PC-9 (cell line): ENCODE measurements at regions not wholly inside any gene's neighbourhood (a gene's known extent, or its start where the extent isn't known, plus 50 kb on each side); places are given as distances from the start of the nearest gene placed in this dataset.

Experiments
- BruUV-seq: library from RNA; stranded (reverse); fragments of 400-500 nt; replicated peaks from 2 replicates; lab custom pipeline; 2021; lab: Mats Ljungman, UMichigan
- CTCF ChIA-PET: fragments of 300-600 bp; sonication (Branson Sonifier 250); formaldehyde crosslinking; loops from one replicate; lab custom pipeline; 2022; ENCODE audit warnings: antibody characterized with exemption; lab: Charles Lee
- POLR2A ChIA-PET: fragments of 300-600 bp; sonication (Branson Sonifier 250); formaldehyde crosslinking; loops from one replicate; lab custom pipeline; 2022; ENCODE audit warnings: antibody characterized with exemption; ENCODE audit not compliant: unreplicated experiment; lab: Charles Lee
- DNase-seq, 2 experiments: peaks; one replicate each; pipeline versions ENCODE4 v3.0.0 to v3.0.0-alpha.2; 2015 to 2022; ENCODE audit warnings: mixed read lengths in 1 of 2
- H2AFZ ChIP-seq: fragments of 200-600 bp; sonication (generic); 2 replicates; pipeline ENCODE4 v1.8.1; 2017; ENCODE audit warnings: antibody characterized with exemption
- H3F3A ChIP-seq: fragments of 200-600 bp; sonication (generic); 2 replicates; pipeline ENCODE4 v1.8.1; 2017; ENCODE audit warnings: antibody characterized with exemption, mild to moderate bottlenecking, low read depth; ENCODE audit not compliant: insufficient read depth
- H3K27ac ChIP-seq: fragments of 200-600 bp; sonication (generic); 2 replicates; pipeline ENCODE4 v1.6.1; 2016; ENCODE audit warnings: mixed run types
- H3K27me3 ChIP-seq: fragments of 200-600 bp; sonication (generic); 2 replicates; pipeline ENCODE4 v1.6.1; 2016; ENCODE audit warnings: low read depth, mixed run types; ENCODE audit not compliant: insufficient read depth
- H3K36me3 ChIP-seq: fragments of 200-600 bp; sonication (generic); 2 replicates; pipeline ENCODE4 v1.6.1; 2016; ENCODE audit warnings: low read depth, mixed run types
- H3K4me1 ChIP-seq: fragments of 200-600 bp; sonication (generic); replicated peaks from 2 replicates; pipeline ENCODE4 v1.6.1; 2016; ENCODE audit warnings: mixed run types; ENCODE audit not compliant: insufficient read depth
- H3K4me2 ChIP-seq: fragments of 200-600 bp; sonication (generic); 2 replicates; pipeline ENCODE4 v1.6.1; 2017; ENCODE audit warnings: mixed run types
- H3K4me3 ChIP-seq: fragments of 200-600 bp; sonication (generic); 2 replicates; pipeline ENCODE4 v1.6.1; 2016; ENCODE audit warnings: mixed run types
- H3K79me2 ChIP-seq: fragments of 200-600 bp; sonication (generic); 2 replicates; pipeline ENCODE4 v1.6.1; 2017; ENCODE audit warnings: low read depth, mixed run types
- H3K9me2 ChIP-seq: fragments of 200-600 bp; sonication (generic); 2 replicates; pipeline ENCODE4 v1.8.1; 2017; ENCODE audit warnings: mild to moderate bottlenecking; ENCODE audit not compliant: insufficient read depth
- H3K9me3 ChIP-seq: fragments of 200-600 bp; sonication (generic); 2 replicates; pipeline ENCODE4 v1.8.1; 2016; ENCODE audit warnings: low read depth; ENCODE audit not compliant: insufficient read depth
- H4K20me1 ChIP-seq: fragments of 200-600 bp; sonication (generic); 2 replicates; pipeline ENCODE4 v1.8.1; 2017; ENCODE audit not compliant: insufficient read depth
- CTCF ChIP-seq: fragments of 200-600 bp; sonication (generic); conservative IDR thresholded peaks from 2 replicates; pipeline ENCODE4 v1.6.1; 2017; ENCODE audit warnings: mixed run types, antibody characterized with exemption, mild to moderate bottlenecking, moderate library complexity
- EZH2 ChIP-seq: fragments of 200-600 bp; sonication (generic); IDR thresholded peaks from 2 replicates; pipeline ENCODE4 v1.8.0; 2017; ENCODE audit warnings: antibody characterized with exemption, low read depth
- intact Hi-C: fragments of 100-400 bp; cut with micrococcal nuclease; formaldehyde crosslinking; loops from one replicate; pipeline ENCODE4 v1.10.0; 2022; ENCODE audit not compliant: unreplicated experiment

- H3K9me2 ChIP-seq: no peaks in the 10 kb centered on the region
- H3K27me3 ChIP-seq: no peaks in the 10 kb centered on the region
- H3K9me3 ChIP-seq: no peaks in the 10 kb centered on the region
- no peak for DNase-seq
- ChIA-PET POLR2A (no interaction called here), CTCF (no interaction called here)
- no peak overlapping the region for H3K27ac ChIP-seq
- TF ChIP-seq CTCF (no peak), EZH2 (no peak)
- peaks cover 9% of the 10 kb centered on the region; the same call in 1 of the 2 replicates for H3F3A ChIP-seq
- H2AFZ ChIP-seq: no peak overlapping the region
- H3K4me2 ChIP-seq: no peak overlapping the region
- BruUV-seq: no TSS peak
- no peaks in the 10 kb centered on the region for H3K79me2 ChIP-seq
- no peaks in the 10 kb centered on the region for H3K36me3 ChIP-seq
- no peak overlapping the region for H3K4me3 ChIP-seq
- no peaks in the 10 kb centered on the region for H4K20me1 ChIP-seq
- intact Hi-C loops: no loop called here
- H3K4me1 ChIP-seq: peaks cover 27% of the 10 kb centered on the region
These were observed 125.0 kb upstream of the MEF2A start for GRCh38 chr15:99440551-99441443.

DNA sequence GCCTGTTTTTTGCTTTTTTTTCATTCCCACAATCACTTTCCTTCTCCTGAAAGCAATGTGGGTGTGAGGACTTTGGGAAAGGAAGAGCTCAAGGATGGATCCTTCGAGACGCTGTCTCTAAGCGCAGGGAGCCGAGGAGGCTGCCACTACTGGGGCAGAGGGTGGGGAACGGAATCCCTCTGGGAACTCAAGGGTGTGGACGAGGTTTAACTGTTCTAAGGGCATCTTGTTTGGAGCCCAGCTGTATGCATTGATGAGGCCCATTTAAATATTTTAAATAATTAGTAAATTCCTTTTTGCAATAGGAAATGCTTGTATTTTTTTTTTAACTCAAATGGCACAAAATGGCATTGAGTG lies 124.4 kb upstream of the MEF2A start:
- Histone ChIP-seq H3K9me2 (no peaks in the 10 kb centered on the region), H3K27me3 (no peaks in the 10 kb centered on the region), H3K79me2 (no peaks in the 10 kb centered on the region), H3K9me3 (no peaks in the 10 kb centered on the region), H2AFZ (no peak overlapping the region), H3K4me1 (peaks cover 24% of the 10 kb centered on the region), H3K27ac (peak overlapping the region; percentile 75), H4K20me1 (no peaks in the 10 kb centered on the region), H3F3A (peaks cover 9% of the 10 kb centered on the region; the same call in 1 of the 2 replicates), H3K36me3 (no peaks in the 10 kb centered on the region), H3K4me3 (no peak overlapping the region), H3K4me2 (peak overlapping the region; percentile 76; the same call in 1 of the 2 replicates)
- intact Hi-C loops: no loop called here
- no peak for DNase-seq
- CTCF ChIA-PET: no interaction called here
- TF ChIP-seq EZH2 (no peak), CTCF (no peak)
- BruUV-seq: no TSS peak
- POLR2A ChIA-PET: no interaction called here

DNA sequence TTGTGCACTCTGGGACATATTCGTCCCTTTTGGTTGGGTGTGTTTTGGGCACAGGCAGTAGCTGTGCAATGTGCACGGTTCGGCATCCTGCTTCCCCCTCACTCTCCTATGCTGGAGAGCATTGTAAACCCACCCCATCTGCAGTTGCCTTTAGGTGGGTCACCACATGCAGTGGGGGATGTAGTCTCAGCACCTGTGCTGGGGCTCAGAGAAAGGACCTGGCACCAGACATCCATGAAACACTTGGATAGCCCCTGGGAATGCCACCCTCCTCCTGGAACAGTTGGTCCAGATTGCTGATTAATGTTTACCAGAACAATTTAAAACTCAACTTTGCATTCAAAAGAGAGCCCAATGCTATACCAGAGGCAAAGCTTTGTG lies 123.9 kb upstream of the MEF2A start:
- peak overlapping the region; percentile 75 for H3K27ac ChIP-seq
- ChIA-PET POLR2A (no interaction called here), CTCF (no interaction called here)
- H3K9me3 ChIP-seq: no peaks in the 10 kb centered on the region
- no peaks in the 10 kb centered on the region for H3K27me3 ChIP-seq
- TF ChIP-seq EZH2 (no peak), CTCF (no peak)
- peaks cover 24% of the 10 kb centered on the region for H3K4me1 ChIP-seq
- H3K4me3 ChIP-seq: peak overlapping the region; percentile 32; the same call in 1 of the 2 replicates
- intact Hi-C loops: loop anchor here (1.0 kb wide), 1 partner anchor 13 kb away; no protein-coding TSS in a partner anchor
- DNase-seq: no peak
- H3K36me3 ChIP-seq: no peaks in the 10 kb centered on the region
- BruUV-seq: TSS peak; percentile 57
- peak overlapping the region; percentile 76 for H3K4me2 ChIP-seq
- no peaks in the 10 kb centered on the region for H3K9me2 ChIP-seq
- no peaks in the 10 kb centered on the region for H3K79me2 ChIP-seq
- H4K20me1 ChIP-seq: no peaks in the 10 kb centered on the region
- peaks cover 9% of the 10 kb centered on the region; the same call in 1 of the 2 replicates for H3F3A ChIP-seq
- no peak overlapping the region for H2AFZ ChIP-seq
